HS-5 (cell line): ENCODE measurements at regions not wholly inside any gene's neighbourhood (a gene's known extent, or its start where the extent isn't known, plus 50 kb on each side); places are given as distances from the start of the nearest gene placed in this dataset.

Experiments
- DNase-seq: peaks from one replicate; pipeline ENCODE4 v3.0.0-alpha.2; 2012; ENCODE audit warnings: low read depth

GRCh38 chr16:55265926-55266325 is 58.1 kb upstream of the IRX6 start:
- DNase-seq = no peak

DNA sequence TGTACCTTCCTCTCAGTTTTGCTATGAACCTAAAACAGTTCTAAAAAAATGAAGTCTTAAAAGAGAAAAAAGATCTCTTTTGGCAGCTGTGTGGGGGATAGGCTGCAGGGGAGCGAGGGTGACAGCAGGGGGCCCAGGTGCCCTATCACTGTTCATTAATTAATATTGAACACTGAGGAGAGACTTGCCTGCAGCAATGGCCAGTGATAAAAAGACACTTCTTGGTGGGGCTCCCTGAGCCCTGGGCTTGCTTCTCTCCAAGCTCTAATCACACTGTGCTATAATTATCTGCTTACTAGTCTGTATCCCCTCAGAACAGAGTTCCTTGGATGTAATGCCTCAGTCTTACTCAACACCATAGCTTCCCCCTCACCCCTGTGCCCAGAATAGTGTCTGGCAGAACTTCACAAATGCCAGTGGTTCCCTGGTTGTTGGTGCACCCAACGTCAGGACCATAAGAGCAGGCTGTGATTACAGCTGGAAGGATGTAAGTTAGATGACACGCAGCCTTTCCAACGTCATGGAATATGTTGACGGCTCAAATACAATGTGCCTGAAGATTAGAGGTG is 52.0 kb upstream of the IRX6 start:
- DNase-seq = no peak

GRCh38 chr16:55272744-55273143 is 51.3 kb upstream of the IRX6 start:
- no peak for DNase-seq

DNA sequence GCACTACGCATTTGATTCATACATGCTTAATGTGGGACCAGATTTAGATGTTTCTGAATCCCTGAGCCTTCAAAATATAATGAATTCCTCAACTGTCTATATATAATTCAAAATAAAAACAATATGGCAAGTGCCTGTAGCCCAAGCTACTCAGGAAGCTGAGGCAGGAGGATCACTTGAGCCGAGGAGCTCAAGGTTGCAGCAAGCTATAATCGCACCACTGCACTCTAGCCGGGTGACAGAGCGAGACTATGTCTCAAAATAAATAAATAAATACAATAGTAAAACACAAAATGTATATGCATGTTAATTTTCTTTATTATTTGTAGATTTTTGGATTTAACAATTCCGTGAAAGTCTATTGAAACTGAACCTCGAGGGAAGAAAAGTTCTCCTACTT is 50.6 kb upstream of the IRX6 start:
- no peak for DNase-seq

DNA sequence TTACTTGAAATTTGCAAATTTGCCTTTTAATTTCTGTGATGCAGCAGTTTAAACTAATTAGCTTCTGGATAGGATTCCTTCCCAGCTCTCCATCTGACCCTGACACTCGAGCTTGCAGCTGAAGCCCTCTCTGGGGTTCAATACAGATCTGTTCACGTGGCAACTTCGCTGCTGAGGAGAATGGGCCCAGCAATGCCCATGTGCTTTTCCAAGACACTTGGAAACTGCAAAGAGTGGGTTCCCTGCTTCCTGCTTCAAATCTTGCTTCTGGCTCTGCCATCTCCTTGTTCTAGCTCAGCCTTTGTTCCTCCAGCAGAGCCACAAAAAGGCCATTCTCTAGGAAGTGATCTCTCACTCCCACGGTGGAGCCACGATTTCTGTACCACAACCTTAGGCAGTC is 50.0 kb upstream of the IRX6 start:
- no peak for DNase-seq
